AG09319 (cell line): ENCODE measurements at regions not wholly inside any gene's neighbourhood (a gene's known extent, or its start where the extent isn't known, plus 50 kb on each side); places are given as distances from the start of the nearest gene placed in this dataset.

Source experiments
- DNase-seq: peaks from one replicate; pipeline ENCODE4 v3.0.0-alpha.2; 2010; ENCODE audit warnings: low read depth; ENCODE audit errors: extremely low read depth
- TF ChIP-seq, protein P1 (sequence below): IDR thresholded peaks from 2 replicates; pipeline ENCODE4 v1.5.1; 2011; ENCODE audit warnings: low read depth, mild to moderate bottlenecking, inconsistent platforms, low read length, moderate library complexity

DNA sequence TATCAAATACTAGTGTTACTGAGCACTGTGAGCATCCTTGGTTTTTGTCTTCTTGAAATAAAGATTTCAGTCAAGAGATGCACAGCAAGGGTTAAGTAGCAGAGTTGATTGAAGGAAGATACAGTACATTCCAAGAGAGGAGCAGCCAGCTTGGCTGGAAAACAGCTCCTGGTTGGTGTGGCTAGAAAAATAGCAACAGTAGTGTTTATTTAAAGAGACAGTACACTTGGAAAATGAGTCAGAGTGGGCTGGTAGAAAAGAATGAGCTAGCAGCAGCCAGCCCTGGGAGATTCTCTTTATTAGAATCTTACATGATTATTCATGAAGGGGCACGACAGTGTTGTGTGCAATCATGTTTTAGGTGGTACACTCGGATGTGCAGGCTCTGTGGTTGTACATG is 1016.4 kb upstream of the SORCS1 start:
- no peak for DNase-seq
- TF ChIP-seq, protein P1, sequence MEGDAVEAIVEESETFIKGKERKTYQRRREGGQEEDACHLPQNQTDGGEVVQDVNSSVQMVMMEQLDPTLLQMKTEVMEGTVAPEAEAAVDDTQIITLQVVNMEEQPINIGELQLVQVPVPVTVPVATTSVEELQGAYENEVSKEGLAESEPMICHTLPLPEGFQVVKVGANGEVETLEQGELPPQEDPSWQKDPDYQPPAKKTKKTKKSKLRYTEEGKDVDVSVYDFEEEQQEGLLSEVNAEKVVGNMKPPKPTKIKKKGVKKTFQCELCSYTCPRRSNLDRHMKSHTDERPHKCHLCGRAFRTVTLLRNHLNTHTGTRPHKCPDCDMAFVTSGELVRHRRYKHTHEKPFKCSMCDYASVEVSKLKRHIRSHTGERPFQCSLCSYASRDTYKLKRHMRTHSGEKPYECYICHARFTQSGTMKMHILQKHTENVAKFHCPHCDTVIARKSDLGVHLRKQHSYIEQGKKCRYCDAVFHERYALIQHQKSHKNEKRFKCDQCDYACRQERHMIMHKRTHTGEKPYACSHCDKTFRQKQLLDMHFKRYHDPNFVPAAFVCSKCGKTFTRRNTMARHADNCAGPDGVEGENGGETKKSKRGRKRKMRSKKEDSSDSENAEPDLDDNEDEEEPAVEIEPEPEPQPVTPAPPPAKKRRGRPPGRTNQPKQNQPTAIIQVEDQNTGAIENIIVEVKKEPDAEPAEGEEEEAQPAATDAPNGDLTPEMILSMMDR: no peak

DNA sequence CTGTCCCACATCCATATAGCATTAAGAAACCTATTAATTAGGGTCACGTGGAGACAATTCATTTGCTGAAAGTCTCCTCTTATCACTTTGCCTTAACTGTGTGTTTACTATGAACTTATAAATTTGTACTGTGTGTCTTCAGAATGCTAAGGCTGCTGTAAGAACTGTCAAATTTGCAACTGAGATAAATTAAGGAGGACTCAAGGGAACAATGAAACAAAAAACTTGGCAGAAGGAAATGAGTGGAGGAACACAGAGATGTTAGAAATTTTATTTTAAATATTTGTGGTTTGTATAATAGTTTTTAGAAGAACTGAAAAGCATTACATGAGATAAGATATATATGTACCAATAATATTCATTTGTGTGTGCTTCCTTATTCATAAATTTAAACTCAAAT is 1005.3 kb upstream of the SORCS1 start:
- DNase-seq: no peak
- TF ChIP-seq, protein P1: no peak

DNA sequence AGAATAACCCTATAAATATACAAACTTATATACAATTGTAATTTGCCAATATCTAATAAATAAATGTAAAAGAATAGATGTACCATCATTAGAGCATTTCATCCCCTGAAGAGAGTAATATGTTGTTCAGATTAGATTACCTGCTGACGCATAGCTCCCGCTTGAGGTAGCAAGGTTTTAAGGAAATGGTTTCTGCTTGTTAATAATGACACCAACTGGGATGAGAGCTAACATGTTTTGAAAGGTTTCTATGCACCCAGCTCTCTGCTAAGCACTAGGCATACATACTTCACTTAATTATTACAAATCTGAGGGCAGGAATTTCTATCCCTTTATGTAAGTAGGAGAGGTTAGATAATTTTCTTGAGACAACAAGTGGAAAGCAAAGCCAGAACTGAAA is 1003.3 kb upstream of the SORCS1 start:
- DNase-seq: no peak
- TF ChIP-seq, protein P1: no peak

DNA sequence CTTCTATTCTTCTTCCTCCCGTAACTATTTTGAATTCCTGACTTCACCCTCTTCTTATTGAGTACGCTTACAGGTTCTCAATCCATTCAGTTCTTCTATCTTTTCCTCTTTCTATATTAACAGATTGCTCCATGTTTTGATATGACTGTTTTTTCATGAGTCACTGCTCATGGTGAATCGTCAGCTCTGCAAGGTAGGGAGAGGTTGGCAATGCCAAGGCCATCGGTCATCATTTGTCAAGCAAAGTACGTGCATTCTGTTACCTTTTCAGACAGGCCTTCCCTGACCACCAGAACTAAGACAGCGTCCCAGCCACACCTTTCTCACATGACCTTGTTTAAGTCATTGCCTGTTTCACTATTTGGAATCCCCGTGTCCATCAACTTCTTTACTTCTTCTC is 1001.9 kb upstream of the SORCS1 start:
- DNase-seq: no peak
- TF ChIP-seq, protein P1: no peak

- DNase-seq: no peak
- TF ChIP-seq, protein P1: no peak
These were observed 982.8 kb upstream of the SORCS1 start for GRCh38 chr10:108147346-108147745.

DNA sequence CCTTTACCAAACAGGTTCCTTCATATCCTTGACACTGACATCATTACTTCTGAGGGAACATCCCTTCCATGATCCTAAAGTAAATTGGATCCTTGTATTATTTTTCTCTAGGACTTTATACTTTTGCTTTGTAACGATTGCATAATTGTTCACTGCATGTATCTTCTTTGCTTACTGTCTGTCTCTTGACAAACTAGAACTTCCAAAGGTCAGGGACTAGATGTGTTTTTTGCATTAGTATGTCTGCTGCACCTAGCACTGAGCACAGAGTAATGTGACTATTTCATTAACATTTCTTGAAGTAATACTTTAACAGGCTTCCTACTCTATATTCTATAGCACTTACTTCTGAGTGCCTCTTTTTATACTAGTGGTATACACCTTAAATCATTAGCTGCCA is 976.6 kb upstream of the SORCS1 start:
- no peak for DNase-seq
- TF ChIP-seq, protein P1: no peak

DNA sequence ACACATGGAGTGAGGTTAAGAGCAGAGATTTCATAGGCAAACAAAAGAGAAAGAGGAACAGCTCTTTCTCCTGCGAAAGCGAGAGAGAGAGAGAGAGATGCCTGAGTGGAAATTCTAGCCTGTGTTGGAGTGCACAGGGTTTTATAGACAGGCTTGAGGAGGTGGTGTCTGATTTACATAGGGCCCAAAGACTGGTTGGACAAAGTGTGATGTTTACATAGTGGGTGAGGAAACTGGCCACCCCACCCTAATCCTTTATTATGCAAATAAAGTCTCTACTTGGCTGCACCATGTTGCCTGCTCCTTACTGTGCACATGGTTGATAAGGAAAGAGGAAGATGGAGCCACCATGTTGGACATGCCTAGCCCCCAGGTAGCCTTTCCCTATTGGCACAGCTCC is 967.8 kb upstream of the SORCS1 start:
- DNase-seq: no peak
- TF ChIP-seq, protein P1: no peak
